PFSK-1 (cell line): ENCODE measurements at regions not wholly inside any gene's neighbourhood (a gene's known extent, or its start where the extent isn't known, plus 50 kb on each side); places are given as distances from the start of the nearest gene placed in this dataset.

Source experiments
- POLR2AphosphoS5 ChIP-seq: IDR thresholded peaks from 2 replicates; pipeline ENCODE4 v1.6.1; 2012; ENCODE audit warnings: low read depth, mild to moderate bottlenecking, control low read depth, low read length, moderate library complexity
- REST ChIP-seq, 2 experiments: IDR thresholded peaks; 2 replicates each; pipeline versions ENCODE4 v1.6.1 to v1.8.0; 2011 to 2012; ENCODE audit warnings: low read depth in 2 of 2, low read length in 2 of 2, control low read depth in 1 of 2, inconsistent platforms in 1 of 2, mild to moderate bottlenecking in 1 of 2, moderate library complexity in 1 of 2; ENCODE audit not compliant: insufficient read depth in 1 of 2
- SIN3A ChIP-seq: IDR thresholded peaks from 2 replicates; pipeline ENCODE4 v1.6.1; 2012; ENCODE audit warnings: mild to moderate bottlenecking, low read length, moderate library complexity, borderline replicate concordance; ENCODE audit not compliant: insufficient read depth
- TAF1 ChIP-seq: IDR thresholded peaks from 2 replicates; pipeline ENCODE4 v1.6.1; 2012; ENCODE audit warnings: low read length, control low read depth, borderline replicate concordance; ENCODE audit not compliant: insufficient read depth

- TF ChIP-seq POLR2AphosphoS5 (no peak), REST (IDR thresholded peaks at IDR 0.05; ENCODE audit: insufficient read depth in 1 of 2, low read depth in 2 of 2, low read length in 2 of 2) (no peak), SIN3A (no peak), TAF1 (no peak)
Measured at GRCh38 chr15:38154255-38154654, 98.4 kb upstream of the SPRED1 start.
